OCI-LY7 (cell line): ENCODE measurements at regions not wholly inside any gene's neighbourhood (a gene's known extent, or its start where the extent isn't known, plus 50 kb on each side); places are given as distances from the start of the nearest gene placed in this dataset.

ENCODE experiments used
- BruUV-seq: library from RNA; stranded (reverse); fragments of 400-500 nt; replicated peaks from 2 replicates; lab custom pipeline; 2021; lab: Mats Ljungman, UMichigan
- CTCF ChIA-PET: fragments of 300-600 bp; sonication (Branson Sonifier 250); formaldehyde crosslinking; loops from one replicate; lab custom pipeline; 2022; ENCODE audit warnings: antibody characterized with exemption; ENCODE audit not compliant: unreplicated experiment; lab: Charles Lee
- POLR2A ChIA-PET: fragments of 300-600 bp; sonication (Branson Sonifier 250); formaldehyde crosslinking; loops from one replicate; lab custom pipeline; 2022; ENCODE audit warnings: antibody characterized with exemption; lab: Charles Lee
- DNase-seq: peaks from one replicate; pipeline ENCODE4 v3.0.0-alpha.2; 2015; ENCODE audit warnings: low spot score
- H2AFZ ChIP-seq: fragments of 200-600 bp; sonication (generic), shearing (Covaris generic); 2 replicates; pipeline ENCODE4 v1.6.1; 2014; ENCODE audit warnings: mild to moderate bottlenecking, antibody characterized with exemption, low read length, moderate library complexity
- H3K27ac ChIP-seq: fragments of 200-600 bp; sonication (generic); 2 replicates; pipeline ENCODE4 v1.5.1; 2014; ENCODE audit warnings: mixed run types, low read depth, mild to moderate bottlenecking, moderate library complexity, low read length, inconsistent platforms; ENCODE audit not compliant: poor library complexity, severe bottlenecking
- H3K36me3 ChIP-seq: fragments of 200-600 bp; sonication (generic); 2 replicates; pipeline ENCODE4 v1.6.1; 2014; ENCODE audit warnings: mild to moderate bottlenecking, antibody characterized with exemption, low read length, moderate library complexity, mixed read lengths; ENCODE audit not compliant: insufficient read depth
- H3K4me1 ChIP-seq: fragments of 200-600 bp; sonication (generic); 2 replicates; pipeline ENCODE4 v1.5.1; 2014; ENCODE audit warnings: mild to moderate bottlenecking, low read length; ENCODE audit not compliant: insufficient read depth, poor library complexity, severe bottlenecking
- H3K4me2 ChIP-seq: fragments of 200-600 bp; sonication (generic); 2 replicates; pipeline ENCODE4 v1.6.1; 2014; ENCODE audit warnings: mild to moderate bottlenecking, low read length
- H3K4me3 ChIP-seq: fragments of 200-600 bp; sonication (generic); 2 replicates; pipeline ENCODE4 v1.5.1; 2014; ENCODE audit warnings: mild to moderate bottlenecking, low read depth, low read length; ENCODE audit not compliant: poor library complexity, severe bottlenecking
- H3K79me2 ChIP-seq: fragments of 200-600 bp; sonication (generic); 2 replicates; pipeline ENCODE4 v1.6.1; 2016; ENCODE audit warnings: low read depth, mild to moderate bottlenecking, low read length, moderate library complexity, mixed read lengths; ENCODE audit not compliant: insufficient read depth
- H3K9me2 ChIP-seq: fragments of 200-600 bp; sonication (generic); 2 replicates; pipeline ENCODE4 v1.6.1; 2016; ENCODE audit warnings: mild to moderate bottlenecking, low read length, mixed read lengths; ENCODE audit not compliant: insufficient read depth
- H3K9me3 ChIP-seq: fragments of 200-600 bp; sonication (generic); 2 replicates; pipeline ENCODE4 v1.6.1; 2014; ENCODE audit warnings: mild to moderate bottlenecking, mixed run types, low read length, mixed read lengths
- H4K20me1 ChIP-seq: fragments of 200-600 bp; sonication (generic); 2 replicates; pipeline ENCODE4 v1.6.1; 2014; ENCODE audit warnings: mild to moderate bottlenecking, antibody characterized with exemption, low read length, moderate library complexity, mixed read lengths; ENCODE audit not compliant: insufficient read depth
- CTCF ChIP-seq: fragments of 200-600 bp; sonication (generic); conservative IDR thresholded peaks from 2 replicates; pipeline ENCODE4 v1.5.1; 2014; ENCODE audit warnings: mild to moderate bottlenecking, antibody characterized with exemption, low read length, moderate library complexity, mixed read lengths
- EZH2phosphoT487 ChIP-seq: fragments of 200-600 bp; sonication (generic); IDR thresholded peaks from 2 replicates; pipeline ENCODE4 v1.6.1; 2018; ENCODE audit warnings: low read depth, borderline replicate concordance, mild to moderate bottlenecking, mixed run types, antibody characterized with exemption, low read length, moderate library complexity, mixed read lengths
- intact Hi-C: fragments of 100-400 bp; cut with micrococcal nuclease; formaldehyde crosslinking; loops from one replicate; pipeline ENCODE4 v1.10.0; 2022; ENCODE audit not compliant: unreplicated experiment

DNA sequence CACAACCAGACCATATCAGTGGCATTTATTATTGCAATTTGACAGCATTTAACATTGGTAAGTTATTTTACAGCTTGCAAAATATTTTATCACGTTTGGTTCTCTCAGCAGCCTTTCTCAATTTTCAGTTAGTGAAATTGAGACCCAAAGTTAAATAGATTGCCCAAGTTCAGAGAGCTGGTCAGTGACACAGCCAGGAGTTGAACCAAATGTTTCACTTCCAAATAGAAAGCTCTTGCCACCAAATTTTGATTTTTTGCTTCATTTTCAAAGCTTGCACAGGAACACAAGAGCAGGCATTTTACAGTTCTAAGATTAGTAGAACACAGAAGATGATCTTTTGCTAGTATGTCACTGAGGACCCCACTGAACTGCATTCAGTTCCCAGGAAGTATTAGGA is 271.5 kb upstream of the C9orf72 start:
- intact Hi-C loops: no loop called here
- H3K4me1 ChIP-seq: no peaks in the 10 kb centered on the region
- H3K27ac ChIP-seq: no peak overlapping the region
- no peaks in the 10 kb centered on the region for H3K9me2 ChIP-seq
- DNase-seq: no peak
- no peaks in the 10 kb centered on the region for H3K9me3 ChIP-seq
- TF ChIP-seq EZH2phosphoT487 (no peak), CTCF (no peak)
- no TSS peak for BruUV-seq
- no peaks in the 10 kb centered on the region for H4K20me1 ChIP-seq
- H3K4me3 ChIP-seq: no peak overlapping the region
- CTCF ChIA-PET: no interaction called here
- POLR2A ChIA-PET: interaction anchor here (0.6 to 1.4 kb wide), 3 partner anchors 11 to 31 kb away, joined by 3 read pairs; no protein-coding TSS in a partner anchor
- no peaks in the 10 kb centered on the region for H3K79me2 ChIP-seq
- H3K36me3 ChIP-seq: no peaks in the 10 kb centered on the region
- H3K4me2 ChIP-seq: no peak overlapping the region
- no peak overlapping the region for H2AFZ ChIP-seq

DNA sequence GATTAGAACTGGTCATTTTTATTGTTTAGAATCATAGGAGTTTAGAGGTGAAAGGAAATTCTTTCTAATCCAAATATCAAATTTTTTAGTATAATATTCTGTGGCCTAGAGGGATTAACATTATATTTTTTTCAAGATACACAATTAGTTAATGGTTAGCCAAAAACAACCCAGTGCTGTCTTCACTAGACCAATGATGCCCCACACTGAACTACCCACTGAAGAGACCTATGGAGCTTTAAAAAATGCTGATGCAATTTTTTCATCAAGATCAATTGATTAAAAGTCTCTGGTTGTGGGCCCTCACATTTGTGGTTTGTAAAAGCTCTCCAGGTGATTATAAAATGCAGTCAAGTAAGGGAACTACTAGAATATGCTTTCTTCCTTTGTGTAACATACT is 274.1 kb upstream of the C9orf72 start:
- H3K79me2 ChIP-seq: no peaks in the 10 kb centered on the region
- no peaks in the 10 kb centered on the region for H3K9me3 ChIP-seq
- no peaks in the 10 kb centered on the region for H3K9me2 ChIP-seq
- H3K27ac ChIP-seq: no peak overlapping the region
- ChIA-PET POLR2A (no interaction called here), CTCF (no interaction called here)
- DNase-seq: no peak
- BruUV-seq: no TSS peak
- TF ChIP-seq EZH2phosphoT487 (no peak), CTCF (no peak)
- H2AFZ ChIP-seq: no peak overlapping the region
- H4K20me1 ChIP-seq: no peaks in the 10 kb centered on the region
- H3K4me2 ChIP-seq: no peak overlapping the region
- intact Hi-C loops: no loop called here
- no peaks in the 10 kb centered on the region for H3K4me1 ChIP-seq
- no peaks in the 10 kb centered on the region for H3K36me3 ChIP-seq
- H3K4me3 ChIP-seq: no peak overlapping the region

DNA sequence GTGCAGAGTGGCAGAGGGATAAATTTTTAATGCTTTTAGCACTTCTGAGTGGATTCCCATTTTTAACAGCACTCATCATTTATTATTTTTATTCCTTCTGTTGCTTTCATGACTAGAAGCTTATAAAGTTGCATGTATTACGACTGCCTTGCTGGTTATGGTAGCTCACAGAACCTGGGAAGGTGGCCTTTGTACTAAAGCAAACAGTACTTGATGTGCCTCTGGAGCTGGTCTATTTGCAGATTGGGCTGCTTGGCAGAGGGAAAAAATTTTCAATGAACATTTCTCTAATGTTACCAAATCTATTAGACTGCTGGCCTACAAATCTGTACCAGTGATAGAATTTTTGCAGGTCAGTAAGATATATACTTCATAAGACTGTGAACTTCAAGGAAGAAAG is 274.5 kb upstream of the C9orf72 start:
- POLR2A ChIA-PET: no interaction called here
- H3K79me2 ChIP-seq: no peaks in the 10 kb centered on the region
- H2AFZ ChIP-seq: no peak overlapping the region
- H3K27ac ChIP-seq: no peak overlapping the region
- H3K4me2 ChIP-seq: no peak overlapping the region
- CTCF ChIA-PET: no interaction called here
- intact Hi-C loops: no loop called here
- H3K4me3 ChIP-seq: no peak overlapping the region
- no TSS peak for BruUV-seq
- H3K36me3 ChIP-seq: no peaks in the 10 kb centered on the region
- H3K4me1 ChIP-seq: no peaks in the 10 kb centered on the region
- TF ChIP-seq EZH2phosphoT487: no peak
- TF ChIP-seq CTCF: no peak
- no peak for DNase-seq
- H3K9me2 ChIP-seq: no peaks in the 10 kb centered on the region
- H3K9me3 ChIP-seq: no peaks in the 10 kb centered on the region
- H4K20me1 ChIP-seq: no peaks in the 10 kb centered on the region
